NCI-H2029 treated with DMSO at 0.1 percent for 48 hours (cell line): ENCODE measurements at regions not wholly inside any gene's neighbourhood (a gene's known extent, or its start where the extent isn't known, plus 50 kb on each side); places are given as distances from the start of the nearest gene placed in this dataset.
"Not testable (repeated sequence)": the region's sequence is repeated elsewhere in the genome, so short reads cannot be mapped to it uniquely, and the experiment has no call there.

Experiments
- DNase-seq: peaks from one replicate; lab custom pipeline; 2025; lab: John Stamatoyannopoulos, UW

DNA sequence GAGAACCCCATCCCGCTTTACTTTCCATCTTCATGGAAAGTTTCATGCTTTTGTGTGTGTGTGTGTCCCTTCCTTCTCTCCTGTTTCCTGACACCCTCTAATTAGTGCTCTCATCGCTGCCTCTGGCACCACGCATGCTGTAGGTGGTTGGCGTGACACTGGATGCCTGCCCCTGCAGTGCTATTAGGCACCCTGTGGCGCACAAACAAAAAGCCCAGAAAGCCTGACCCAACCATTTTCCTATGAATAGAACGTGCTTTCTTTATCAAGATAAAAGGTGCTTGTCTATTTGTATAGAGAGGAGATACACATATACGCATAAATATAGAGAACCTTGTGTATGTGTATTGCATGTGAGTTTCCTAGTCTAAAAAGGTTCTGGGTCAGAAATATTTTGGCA lies 120.8 kb upstream of the CDCA7L start:
- no peak for DNase-seq

DNA sequence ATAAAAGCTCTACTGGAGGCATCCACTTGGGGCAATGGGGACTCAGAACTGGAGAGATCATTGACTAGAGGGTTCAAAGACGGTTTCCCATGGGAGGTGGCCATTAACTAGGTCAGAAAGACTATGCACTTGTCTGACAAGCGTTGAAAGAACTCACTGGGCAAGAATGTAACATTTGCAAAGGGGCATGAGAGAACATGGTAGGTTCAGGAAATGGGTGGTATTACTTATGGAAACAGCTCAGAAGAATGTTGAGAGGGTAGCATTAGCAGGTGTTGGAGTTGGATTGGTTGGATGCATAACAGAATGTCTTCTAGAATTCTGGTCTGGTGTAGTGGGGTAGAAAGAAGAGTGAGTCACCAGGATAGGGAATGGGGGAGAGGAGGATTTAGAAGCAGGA lies 119.1 kb upstream of the CDCA7L start:
- DNase-seq, result no peak

DNA sequence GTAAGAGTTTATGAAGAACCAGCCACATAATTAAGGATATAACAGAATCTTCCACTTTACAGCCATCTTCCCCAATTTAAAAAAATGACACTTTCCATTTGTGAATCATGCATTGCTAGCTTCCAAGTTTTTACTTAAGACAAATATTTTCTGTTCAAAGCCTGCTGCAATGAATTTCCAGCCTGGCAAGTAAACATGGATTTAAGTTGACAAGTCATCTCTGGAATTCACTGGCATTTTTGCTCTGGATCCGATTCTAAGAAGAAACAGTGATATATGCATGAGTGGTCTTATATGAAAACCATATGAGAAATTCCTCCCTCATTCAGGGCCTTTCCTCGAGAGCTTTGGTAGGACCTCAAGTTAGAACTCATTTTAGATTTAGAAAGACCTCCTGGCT lies 116.1 kb upstream of the CDCA7L start:
- no peak for DNase-seq

DNA sequence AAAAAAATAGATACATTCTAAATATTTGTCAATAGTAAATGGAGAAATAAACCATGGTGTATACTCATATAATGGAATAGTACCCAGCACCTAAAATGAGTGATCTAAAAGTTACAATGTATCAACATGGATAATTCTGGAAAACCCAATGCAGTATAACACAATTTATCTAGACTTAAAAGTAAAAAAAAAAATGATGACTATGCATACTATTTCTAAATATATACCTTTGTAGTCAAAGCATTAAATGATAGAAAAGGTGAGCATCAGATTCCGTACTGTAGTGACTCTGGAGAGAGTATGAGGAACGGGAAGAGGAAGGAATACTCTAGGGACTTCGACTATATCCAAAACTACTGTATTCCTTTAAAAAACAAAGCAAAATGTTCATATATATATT lies 115.2 kb upstream of the CDCA7L start:
- no peak for DNase-seq

DNA sequence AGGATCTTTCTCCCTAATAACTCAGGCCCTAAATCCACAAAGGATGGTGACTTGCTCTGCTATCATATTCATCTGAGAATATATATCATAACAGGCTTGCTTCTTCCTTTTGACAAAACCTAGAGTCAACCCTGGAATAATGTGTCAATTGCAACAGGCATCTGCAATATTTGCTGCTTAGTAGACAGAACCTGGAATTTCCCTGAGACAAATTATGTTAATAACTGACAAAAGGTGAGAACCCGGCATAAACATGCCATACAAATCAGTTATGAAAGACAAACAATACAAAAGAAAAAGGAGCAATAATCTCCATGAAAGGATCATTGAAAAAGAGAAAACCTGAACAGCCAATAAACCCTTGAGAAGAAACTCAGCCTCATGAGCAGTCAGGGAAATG lies 114.5 kb upstream of the CDCA7L start:
- no peak for DNase-seq

DNA sequence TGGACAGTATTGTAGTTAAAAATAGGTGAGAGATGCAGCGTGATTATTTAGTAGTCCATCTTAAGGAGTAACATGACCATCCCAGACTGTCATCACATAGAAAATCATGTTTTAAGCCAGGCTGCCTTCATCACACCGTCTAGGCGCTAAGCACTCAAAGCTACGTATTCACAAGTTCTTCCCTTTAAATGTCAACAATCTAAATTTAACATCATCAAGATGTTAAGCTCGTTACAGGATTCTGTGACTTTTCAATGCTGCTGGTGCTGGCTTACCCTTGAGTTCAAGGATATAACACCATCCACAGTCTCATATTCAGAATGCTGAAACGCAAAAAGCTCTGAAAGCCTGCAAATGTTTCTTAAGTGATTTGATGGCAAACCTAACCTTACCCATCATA lies 109.5 kb upstream of the CDCA7L start:
- no peak for DNase-seq

DNA sequence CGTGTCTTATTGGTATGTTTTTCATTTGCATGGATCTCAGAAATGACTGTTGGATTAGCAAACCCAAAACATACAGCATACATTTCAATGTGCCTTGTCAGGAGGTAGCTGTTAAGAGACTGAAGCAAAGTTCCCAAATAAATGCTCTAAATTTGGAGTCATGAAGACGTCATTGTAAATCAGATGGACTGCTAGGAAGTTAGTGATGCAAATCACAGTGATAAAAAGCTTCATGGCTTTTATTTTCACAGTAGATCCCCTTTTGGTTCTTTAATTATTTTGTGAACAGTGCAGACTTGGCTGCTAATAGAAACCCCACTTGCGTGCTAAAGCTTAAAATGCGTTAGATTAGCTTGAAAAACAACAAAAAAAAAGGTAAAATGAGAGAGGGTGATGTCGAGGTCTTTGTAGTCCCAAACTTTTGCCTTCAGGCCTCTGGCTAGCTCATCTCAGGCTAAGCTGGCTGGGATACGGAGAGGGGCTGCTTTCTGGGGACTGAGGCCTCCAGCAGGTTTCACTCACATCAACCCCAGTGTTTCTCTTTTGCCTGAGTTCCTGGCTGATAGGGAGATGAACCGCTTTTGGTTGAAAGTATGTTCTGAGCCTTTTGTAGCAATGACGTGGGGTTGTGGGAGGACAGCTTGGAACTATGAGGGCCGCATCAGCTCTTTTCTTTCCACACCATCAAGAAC lies 107.1 kb upstream of the CDCA7L start:
- no peak for DNase-seq

DNA sequence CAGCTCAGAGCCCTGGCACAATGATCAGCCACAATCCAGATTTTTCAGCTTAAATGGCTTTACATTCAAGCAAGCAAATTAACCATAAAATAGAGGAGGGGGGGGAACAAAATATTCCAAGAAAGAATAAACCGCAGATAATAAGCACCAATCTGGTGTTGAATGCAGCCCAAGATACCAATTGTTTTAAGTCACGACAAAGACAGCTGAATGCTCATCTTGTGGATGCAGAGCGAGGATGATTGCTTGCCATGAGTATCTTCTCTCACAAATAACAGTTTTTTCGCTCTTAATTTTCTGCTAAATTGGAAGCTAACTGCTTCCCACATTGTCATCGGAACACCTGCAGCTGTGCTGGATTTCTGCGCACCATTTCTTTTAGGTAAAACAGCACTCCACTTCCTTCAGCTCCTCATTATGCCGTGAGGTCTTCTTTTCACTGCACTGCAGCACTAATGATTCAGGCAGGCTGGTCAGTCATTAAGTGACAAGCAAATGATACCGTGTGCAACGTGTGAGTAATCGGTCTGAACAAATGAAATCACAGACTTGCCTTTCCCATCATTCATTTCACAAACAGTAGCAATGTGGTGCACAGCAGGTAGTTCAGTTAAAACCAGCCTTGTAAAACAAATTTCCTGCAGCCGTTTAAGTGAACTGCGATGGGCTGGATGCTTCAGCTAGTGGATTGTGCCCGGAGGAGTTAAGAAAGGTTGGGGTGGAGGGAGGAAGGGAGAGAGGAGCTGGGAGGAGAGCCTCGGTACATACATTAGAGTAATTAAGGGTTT lies 106.4 kb upstream of the CDCA7L start:
- DNase-seq, result no peak

DNA sequence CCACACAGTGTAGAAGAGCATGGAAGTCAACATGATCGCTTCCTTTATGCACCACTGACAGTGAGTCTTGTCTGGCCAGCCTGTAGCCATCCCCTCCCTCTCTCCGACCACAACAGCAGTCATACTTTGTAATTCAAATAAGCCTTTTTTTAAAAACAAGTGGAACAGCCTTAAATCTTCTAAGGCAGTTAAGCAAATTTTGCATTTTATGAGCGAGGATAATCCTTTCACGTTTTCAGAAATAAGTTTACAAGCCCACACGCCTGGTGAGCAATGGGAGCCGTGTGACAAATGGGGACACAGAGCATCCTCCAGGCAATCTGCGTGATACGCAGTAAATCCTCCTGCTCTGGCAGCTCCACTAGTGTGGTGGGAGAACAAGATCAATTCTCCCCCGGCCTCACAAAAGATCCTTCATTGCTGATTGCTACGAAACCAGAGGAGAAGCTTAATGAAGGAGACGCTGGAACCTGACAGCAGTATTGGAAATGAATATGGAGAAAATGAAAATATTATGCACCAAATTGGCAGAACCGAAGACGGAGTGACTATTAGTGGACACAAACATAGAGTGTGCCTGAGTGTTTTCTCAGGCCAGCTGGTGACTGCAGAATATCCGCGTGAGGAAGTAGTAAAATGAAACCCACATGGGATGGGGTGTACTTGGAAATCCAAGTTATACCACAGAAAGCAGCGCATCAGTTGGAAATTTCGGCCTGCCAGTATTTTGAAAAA lies 104.2 kb upstream of the CDCA7L start:
- no peak for DNase-seq

DNA sequence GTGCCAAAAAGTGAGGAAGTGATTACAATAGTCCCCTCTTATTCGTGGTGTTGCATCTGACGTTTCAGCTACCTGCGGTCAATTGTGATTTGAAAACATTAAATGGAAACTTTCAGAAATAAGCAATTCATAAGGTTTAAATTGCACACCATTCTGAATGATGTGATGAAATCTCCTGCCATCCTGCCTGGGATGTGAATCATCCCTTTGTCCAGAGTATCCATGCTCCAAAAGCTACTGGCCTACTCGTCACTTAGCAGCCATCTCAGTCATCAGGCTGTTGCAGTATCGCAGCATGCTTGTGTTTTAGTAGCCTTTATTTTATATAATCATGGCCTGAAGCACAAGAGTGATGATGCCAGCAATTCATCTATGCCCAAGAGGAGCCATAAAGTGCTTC lies 97.7 kb upstream of the CDCA7L start:
- DNase-seq, result no peak

DNA sequence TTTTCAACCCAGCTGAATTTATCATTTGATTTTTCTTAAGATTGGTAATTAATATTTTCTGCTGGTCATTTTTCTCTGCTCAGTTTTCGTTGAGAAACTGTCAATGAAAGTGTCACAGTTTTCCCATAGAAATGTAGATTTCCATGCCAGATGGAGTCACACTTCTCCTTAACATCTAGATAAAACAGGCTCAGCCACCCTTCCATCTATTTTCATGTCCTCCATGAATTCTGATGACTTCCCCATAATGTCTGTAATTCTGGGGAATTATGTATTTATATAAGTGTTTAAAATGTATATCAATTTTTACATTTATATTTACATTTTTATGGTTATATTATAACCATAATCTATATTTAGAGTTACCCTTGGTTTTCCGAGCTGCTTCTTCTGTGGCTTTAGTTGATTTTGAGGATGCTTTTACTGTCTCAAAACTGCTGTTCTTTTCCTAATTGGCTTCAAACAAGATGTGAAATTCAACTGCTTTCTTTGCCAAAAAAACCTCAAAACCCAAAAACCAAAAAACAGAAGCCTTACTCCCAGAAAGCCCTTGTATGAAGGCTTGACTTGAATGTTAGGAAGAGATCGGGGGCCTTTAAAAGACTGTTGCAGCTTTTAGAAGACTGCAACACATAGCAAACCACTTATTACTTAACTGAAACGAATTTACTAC lies 95.4 kb upstream of the CDCA7L start:
- DNase-seq, result no peak

DNA sequence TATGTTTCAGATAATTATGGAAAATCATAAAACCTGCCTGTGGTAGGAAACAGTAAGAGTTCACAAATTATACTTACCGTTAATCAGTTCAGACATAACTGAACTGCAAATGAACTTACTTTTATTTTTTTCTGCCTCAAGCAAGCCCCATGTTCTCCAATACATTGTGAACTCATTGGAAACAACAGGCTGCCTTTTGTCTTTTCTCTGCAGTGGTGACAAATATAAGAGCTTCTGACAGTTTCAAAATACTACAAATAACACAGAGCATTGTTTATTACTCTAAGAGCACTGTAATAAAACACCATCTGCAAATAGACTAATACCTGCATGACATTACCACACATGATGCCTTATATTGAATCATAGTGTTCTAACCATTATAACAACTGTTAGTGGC lies 94.0 kb upstream of the CDCA7L start:
- no peak for DNase-seq

DNA sequence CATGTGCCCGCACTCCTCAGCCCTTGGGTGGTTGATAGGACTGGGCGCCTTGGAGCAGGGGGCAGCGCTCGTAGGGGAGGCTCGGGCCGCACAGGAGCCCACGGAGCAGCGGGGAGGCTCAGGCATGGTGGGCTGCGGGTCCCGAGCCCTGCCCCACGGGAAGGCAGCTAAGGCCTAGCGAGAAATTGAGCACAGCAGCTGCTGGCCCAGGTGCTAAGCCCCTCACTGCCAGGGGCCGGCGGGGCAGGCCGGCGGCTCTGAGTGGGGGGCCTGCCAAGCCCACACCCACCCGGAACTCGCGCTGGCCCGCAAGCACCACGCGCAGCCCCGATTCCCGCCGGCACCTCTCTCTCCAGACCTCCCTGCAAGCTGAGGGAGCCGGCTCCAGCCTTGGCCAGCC lies 86.7 kb upstream of the CDCA7L start:
- DNase-seq, result not testable (repeated sequence)

DNA sequence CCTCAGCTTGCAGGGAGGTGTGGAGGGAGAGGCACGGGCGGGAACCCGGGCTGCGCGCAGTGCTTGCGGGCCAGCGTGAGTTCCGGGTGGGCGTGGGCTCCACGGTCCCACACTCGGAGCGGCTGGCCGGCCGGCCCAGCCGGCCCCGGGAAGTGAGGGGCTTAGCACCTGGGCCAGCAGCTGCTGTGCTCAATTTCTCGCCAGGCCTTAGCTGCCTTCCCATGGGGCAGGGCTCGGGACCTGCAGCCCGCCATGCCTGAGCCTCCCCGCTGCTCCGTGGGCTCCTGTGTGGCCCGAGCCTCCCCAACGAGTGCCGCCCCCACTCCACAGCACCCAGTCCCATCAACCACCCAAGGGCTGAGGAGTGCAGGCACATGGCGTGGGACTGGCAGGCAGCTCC lies 83.0 kb upstream of the CDCA7L start:
- not testable (repeated sequence) for DNase-seq

DNA sequence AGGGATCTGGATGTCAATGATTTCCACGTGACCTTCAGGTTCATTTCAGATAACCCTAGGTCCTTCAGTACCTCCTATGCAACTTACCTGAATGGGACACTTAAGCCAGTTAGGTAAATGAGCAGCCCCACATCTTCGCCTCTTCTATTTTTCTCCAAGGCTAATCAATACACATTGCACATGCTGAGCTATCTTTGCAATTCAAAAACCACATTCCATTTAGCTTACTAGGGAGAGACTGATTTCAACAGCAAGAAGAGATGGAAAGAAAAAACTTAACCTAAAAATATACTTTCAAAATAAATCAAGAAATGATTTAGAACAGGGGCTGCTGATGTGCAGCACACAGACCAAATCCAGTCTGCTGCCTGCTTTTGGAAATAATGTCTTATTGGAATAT lies 81.8 kb upstream of the CDCA7L start:
- DNase-seq, result no peak

DNA sequence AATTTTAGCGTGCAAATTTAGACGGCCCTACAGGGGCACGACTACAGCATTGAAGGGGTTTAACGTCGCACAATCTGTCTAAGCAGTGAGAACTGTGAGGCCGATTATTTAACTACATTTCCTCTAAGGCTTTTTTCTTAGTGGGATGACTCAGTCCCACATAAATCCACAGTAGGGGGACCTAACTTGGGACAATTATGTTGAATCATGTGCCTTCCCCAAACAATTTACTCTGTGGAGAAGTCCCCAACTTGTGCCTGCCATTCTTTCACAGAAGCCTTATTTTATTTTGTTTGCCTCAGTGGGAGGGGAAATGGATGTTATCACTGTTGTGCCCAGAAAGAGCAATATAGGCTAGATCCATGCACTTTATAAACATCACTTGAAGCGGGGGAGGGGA lies 80.3 kb upstream of the CDCA7L start:
- no peak for DNase-seq

DNA sequence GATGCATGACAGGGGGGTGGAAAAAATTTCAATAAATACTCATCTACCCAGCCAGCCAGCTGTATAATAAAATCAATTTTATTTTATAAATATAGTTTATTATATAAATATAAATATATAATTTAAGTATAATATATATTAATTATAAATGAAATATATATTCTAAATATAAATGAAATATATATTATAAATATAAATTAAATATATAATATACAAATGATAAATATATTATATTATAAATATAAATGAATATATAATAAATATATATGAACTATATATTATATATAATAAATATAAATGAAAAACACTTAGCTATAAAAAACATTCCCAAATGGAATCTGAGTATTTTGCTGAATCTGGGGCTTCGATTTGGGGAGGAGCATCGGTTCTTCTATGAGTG lies 79.4 kb upstream of the CDCA7L start:
- no peak for DNase-seq

DNA sequence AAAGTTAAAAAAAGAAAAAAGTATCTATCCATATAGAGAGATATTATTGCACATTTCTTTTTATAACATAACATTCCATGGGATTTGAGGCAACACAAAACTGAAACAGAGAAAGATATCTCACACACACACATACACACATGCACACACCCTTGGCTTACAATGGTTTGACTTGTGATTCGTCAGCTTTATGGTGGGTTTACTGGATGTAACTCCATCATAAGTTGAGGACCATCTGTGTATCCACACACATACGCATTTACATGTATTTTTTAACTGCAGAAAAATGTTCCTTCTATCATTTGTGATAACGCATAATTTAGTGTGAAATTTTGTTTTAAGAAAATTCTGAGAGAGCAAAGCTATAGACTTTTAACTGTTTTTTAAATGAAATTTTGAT lies 74.2 kb upstream of the CDCA7L start:
- DNase-seq, result no peak

DNA sequence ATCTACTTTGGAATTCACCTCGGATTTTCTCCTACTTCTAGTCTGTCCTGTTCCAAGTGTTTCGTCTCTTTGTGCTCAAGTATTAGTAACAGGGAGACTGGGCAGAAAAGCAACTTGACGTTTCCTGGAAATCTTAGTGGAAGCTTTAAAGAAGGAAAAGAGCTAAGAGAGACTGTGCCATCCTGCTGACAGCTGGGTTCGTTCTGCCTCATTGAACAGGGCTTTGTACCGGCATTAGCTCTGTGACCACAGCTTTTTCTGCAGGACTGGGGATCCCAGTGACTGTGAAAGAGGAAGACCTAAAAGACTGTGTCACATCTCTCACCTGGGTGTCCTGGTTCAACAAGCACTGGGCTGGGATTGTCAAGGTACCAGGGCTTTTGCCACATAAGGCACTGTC lies 70.8 kb upstream of the CDCA7L start:
- DNase-seq, result no peak

DNA sequence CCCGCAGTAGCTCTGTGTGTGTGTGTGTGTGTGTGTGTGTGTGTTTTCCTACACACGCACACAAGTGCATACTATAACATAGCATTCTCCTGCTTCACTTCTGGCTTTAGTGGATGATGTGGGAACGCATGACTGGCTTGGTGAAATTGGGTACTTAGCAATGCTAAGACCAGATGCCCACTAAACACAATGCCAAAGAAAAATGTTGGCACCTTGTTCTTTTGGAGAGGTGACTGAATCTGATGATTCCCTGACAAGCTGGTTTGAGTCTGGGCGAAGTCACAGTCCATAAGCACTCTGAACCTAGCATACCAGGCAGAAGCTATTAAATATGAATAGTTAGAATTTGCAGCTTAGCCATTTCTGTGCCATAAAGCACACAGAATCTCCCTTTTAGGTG lies 68.0 kb upstream of the CDCA7L start:
- DNase-seq, result no peak

DNA sequence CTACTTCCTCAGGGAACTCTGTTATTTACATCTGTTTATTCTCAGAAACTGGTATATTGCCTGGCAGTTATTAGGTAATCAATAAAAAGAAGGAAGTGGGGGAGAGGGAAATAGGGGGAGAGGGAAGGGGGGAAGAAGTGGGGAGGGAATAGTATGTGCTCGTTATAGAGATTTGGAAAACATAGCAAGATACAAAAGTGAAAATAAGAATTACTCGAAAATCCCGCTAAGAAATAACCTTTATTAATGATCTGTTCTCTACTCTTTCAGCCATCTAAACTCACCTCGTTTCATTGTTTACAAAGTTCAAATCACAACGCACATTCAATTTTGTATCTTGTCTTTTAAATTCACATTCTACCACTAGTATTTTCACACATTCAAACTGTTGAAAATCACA lies 63.0 kb upstream of the CDCA7L start:
- DNase-seq, result no peak

DNA sequence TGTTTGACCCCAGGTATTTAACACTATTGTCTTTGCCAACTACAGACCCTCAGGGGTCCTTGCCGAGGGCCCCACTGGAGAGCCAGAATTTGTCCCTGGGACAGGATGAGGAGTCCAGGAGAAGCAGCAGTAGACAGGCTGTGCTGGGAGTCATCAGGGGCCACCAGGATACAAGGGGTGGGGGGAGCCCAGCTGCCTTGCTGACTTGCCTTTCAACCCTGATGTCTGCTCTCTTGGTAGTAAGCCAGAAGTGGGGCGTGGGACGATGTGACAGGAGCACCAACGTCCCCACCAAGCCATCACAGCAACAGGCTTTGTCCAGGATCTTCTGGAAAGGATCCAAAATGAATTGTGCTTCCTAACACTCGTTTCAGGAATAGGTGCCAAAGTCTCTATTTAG lies 62.4 kb upstream of the CDCA7L start:
- DNase-seq, result no peak

DNA sequence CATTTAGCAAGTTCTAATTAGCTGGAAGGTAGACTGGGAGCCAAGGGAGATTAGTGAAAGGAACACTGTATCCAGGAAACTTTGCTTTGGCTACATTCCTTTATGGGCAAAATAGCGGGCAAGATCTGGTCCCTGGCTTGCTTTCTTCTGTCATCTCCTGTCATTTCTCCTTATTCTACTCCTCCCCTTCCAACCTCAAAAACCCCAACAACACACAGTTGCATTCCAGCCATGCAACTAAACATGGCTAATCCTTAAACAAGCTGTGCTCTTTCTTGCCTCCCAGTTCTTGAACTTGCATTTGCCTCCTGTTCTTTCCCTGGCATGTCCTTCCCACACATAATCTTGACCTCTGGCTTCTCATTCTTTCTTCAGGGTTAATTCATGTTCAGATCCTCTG lies 59.5 kb upstream of the CDCA7L start:
- no peak for DNase-seq
